Testis (tissue), 2 donors: ENCODE measurements at regions not wholly inside any gene's neighbourhood (a gene's known extent, or its start where the extent isn't known, plus 50 kb on each side); places are given as distances from the start of the nearest gene placed in this dataset.
"Not testable (repeated sequence)": the region's sequence is repeated elsewhere in the genome, so short reads cannot be mapped to it uniquely, and the experiment has no call there.

Experiments
- CTCF ChIP-seq, 3 experiments: fragments of 450-650 bp in 2 of 3; fragments of 200-600 bp in 1 of 3; sonication (generic) in 1 of 3; IDR thresholded peaks; one replicate each; pipeline ENCODE4 v1.5.1; 2016 to 2019; ENCODE audit warnings: antibody characterized with exemption in 3 of 3, mild to moderate bottlenecking in 2 of 3, moderate library complexity in 1 of 3
- POLR2A ChIP-seq: fragments of 450-650 bp; IDR thresholded peaks from one replicate; pipeline ENCODE4 v1.6.1; 2017; ENCODE audit warnings: antibody characterized with exemption, mild to moderate bottlenecking, moderate library complexity

- TF ChIP-seq CTCF (IDR thresholded peaks at IDR 0.05); POLR2A: not testable (repeated sequence)
Measured at GRCh38 chr2:88941178-88941577, 249.7 kb downstream of the RPIA start.
